Neutrophil (primary cell): ENCODE measurements at regions not wholly inside any gene's neighbourhood (a gene's known extent, or its start where the extent isn't known, plus 50 kb on each side); places are given as distances from the start of the nearest gene placed in this dataset.

Experiments used
- H3K27ac ChIP-seq: fragments of 200-600 bp; sonication (generic); 2 replicates; pipeline ENCODE4 v1.5.1; 2016; ENCODE audit warnings: mild to moderate bottlenecking, moderate library complexity
- H3K27me3 ChIP-seq: fragments of 200-600 bp; sonication (generic); 2 replicates; pipeline ENCODE4 v1.6.0; 2016; ENCODE audit warnings: mild to moderate bottlenecking
- H3K36me3 ChIP-seq: fragments of 200-600 bp; sonication (generic); 2 replicates; pipeline ENCODE4 v1.5.1; 2017
- H3K4me1 ChIP-seq, 2 experiments: fragments of 200-600 bp in 1 of 2; sonication (generic) in 1 of 2; 1 replicate in 1 of 2; 2 replicates in 1 of 2; pipeline versions ENCODE4 v1.5.1 to v1.6.1; 2013 to 2016; ENCODE audit warnings: low read depth in 1 of 2, low read length in 1 of 2, mild to moderate bottlenecking in 1 of 2, moderate library complexity in 1 of 2; ENCODE audit not compliant: control insufficient read depth in 1 of 2, insufficient read depth in 1 of 2
- H3K4me3 ChIP-seq, 2 experiments: fragments of 200-600 bp in 1 of 2; sonication (generic) in 1 of 2; 1 replicate in 1 of 2; 2 replicates in 1 of 2; pipeline ENCODE4 v1.5.1; 2013 to 2016; ENCODE audit warnings: low read depth in 1 of 2, low read length in 1 of 2, mild to moderate bottlenecking in 1 of 2, moderate library complexity in 1 of 2
- H3K9me3 ChIP-seq: fragments of 200-600 bp; sonication (generic); 2 replicates; pipeline ENCODE4 v1.5.1; 2016
- TF ChIP-seq, protein P1 (sequence below): fragments of 200-600 bp; sonication (generic); IDR thresholded peaks from 2 replicates; pipeline ENCODE4 v1.5.1; 2016; ENCODE audit warnings: antibody characterized with exemption

DNA sequence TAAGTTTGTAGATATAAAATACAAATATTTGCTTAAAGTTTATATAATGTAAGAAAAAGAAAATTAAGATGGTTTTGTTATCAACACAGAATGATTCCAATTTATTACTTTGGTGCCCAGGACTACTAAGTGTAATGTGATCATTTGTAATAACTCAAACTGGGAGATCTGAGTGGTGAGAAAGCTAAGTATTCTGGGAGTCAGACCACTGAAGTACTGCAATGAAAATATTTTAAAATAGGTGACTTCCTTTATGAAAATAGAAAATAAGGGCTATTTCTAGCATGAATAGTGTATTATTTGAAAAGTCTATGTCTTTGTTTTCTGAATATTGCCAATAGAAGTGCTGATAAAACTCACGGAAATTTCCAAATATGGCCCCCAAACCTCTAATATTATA, 305.6 kb upstream of the MAN1A1 start:
- H3K27me3 ChIP-seq: no peaks in the 10 kb centered on the region

GRCh38 chr6:119653329-119653728, 303.8 kb upstream of the MAN1A1 start:
- no peak overlapping the region for H3K4me3 ChIP-seq
- TF ChIP-seq, protein P1, sequence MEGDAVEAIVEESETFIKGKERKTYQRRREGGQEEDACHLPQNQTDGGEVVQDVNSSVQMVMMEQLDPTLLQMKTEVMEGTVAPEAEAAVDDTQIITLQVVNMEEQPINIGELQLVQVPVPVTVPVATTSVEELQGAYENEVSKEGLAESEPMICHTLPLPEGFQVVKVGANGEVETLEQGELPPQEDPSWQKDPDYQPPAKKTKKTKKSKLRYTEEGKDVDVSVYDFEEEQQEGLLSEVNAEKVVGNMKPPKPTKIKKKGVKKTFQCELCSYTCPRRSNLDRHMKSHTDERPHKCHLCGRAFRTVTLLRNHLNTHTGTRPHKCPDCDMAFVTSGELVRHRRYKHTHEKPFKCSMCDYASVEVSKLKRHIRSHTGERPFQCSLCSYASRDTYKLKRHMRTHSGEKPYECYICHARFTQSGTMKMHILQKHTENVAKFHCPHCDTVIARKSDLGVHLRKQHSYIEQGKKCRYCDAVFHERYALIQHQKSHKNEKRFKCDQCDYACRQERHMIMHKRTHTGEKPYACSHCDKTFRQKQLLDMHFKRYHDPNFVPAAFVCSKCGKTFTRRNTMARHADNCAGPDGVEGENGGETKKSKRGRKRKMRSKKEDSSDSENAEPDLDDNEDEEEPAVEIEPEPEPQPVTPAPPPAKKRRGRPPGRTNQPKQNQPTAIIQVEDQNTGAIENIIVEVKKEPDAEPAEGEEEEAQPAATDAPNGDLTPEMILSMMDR: no peak
- H3K36me3 ChIP-seq: no peaks in the 10 kb centered on the region
- no peaks in the 10 kb centered on the region for H3K27me3 ChIP-seq
- no peak overlapping the region for H3K27ac ChIP-seq
- H3K9me3 ChIP-seq: no peaks in the 10 kb centered on the region
- no peaks in the 10 kb centered on the region for H3K4me1 ChIP-seq

More for the DNA sequence above, 305.6 kb upstream of the MAN1A1 start:
- H3K9me3 ChIP-seq: no peaks in the 10 kb centered on the region
- no peaks in the 10 kb centered on the region for H3K4me1 ChIP-seq
- TF ChIP-seq, protein P1: no peak
- H3K4me3 ChIP-seq: no peak overlapping the region
- H3K36me3 ChIP-seq: no peaks in the 10 kb centered on the region
- H3K27ac ChIP-seq: no peak overlapping the region

GRCh38 chr6:119649531-119649930, 300.0 kb upstream of the MAN1A1 start:
- Histone ChIP-seq H3K4me1 (no peaks in the 10 kb centered on the region), H3K36me3 (no peaks in the 10 kb centered on the region), H3K9me3 (no peaks in the 10 kb centered on the region), H3K27me3 (no peaks in the 10 kb centered on the region), H3K27ac (no peak overlapping the region), H3K4me3 (no peak overlapping the region)
- TF ChIP-seq, protein P1: no peak

DNA sequence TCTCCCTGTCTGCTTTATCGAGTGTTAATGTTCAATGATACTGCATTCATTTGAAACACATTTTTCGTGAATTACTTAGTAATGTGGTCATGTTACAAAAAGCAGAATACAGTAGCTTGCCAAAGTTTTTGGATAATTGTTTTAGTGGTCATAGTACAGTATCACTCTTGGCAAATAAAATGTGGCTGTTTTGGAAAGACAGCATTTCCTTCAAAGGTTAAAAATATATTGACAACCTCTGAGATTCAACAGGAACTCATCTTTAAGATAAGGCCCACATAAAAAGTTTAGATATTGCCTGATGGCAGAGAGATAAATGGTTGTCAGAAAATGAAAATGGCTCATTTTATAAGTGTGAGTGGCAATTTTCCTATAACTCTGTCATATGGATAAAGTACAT, 297.7 kb upstream of the MAN1A1 start:
- TF ChIP-seq, protein P1: no peak
- no peaks in the 10 kb centered on the region for H3K27me3 ChIP-seq
- H3K4me3 ChIP-seq: no peak overlapping the region
- H3K9me3 ChIP-seq: no peaks in the 10 kb centered on the region
- H3K36me3 ChIP-seq: no peaks in the 10 kb centered on the region
- H3K27ac ChIP-seq: no peak overlapping the region
- peaks cover 6 to 7% of the 10 kb centered on the region in 2 experiments for H3K4me1 ChIP-seq

DNA sequence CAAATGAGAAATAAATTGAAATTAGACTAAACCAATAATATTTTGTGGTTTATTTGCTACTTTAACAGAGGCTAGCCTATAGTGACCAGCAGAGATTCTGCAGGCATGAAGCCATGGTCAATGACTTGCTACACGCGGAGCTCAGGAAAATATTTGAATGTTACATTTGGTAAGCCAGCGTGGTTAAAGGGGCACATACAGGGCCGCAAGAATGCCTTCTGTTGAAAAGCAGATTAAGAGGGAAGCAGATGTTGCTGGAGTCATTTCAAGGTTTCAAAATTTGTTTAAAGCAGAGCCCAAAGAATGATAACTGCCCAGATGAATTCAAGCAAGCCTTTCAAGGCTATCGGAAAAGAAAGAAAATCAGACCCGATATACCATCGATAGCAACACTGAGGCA, 294.3 kb upstream of the MAN1A1 start:
- TF ChIP-seq, protein P1: no peak
- Histone ChIP-seq H3K27me3 (no peaks in the 10 kb centered on the region), H3K9me3 (no peaks in the 10 kb centered on the region)

DNA sequence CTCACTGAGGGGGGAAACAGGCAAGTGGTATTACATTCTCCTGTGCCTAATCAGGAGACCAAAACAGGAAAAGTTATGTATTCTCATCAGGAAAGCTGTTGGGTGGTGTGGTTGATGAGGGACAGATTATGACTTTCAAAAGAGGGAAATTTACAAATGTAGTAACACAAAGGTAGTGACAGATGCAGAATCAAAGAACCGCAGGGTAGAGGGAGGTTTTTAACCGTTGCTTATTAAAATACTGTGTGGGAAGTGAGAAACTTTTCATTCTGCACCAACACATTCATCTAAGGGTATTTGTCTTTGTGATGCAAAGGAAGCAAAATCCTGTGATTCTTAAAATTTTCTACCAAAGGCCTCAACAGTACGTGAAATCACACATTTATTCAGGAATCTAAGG, 288.2 kb upstream of the MAN1A1 start:
- TF ChIP-seq, protein P1: no peak
- no peak overlapping the region for H3K27ac ChIP-seq
- H3K4me1 ChIP-seq: peaks cover 0 to 12% of the 10 kb centered on the region in 2 experiments
- no peaks in the 10 kb centered on the region for H3K27me3 ChIP-seq
- no peak overlapping the region for H3K4me3 ChIP-seq
- no peaks in the 10 kb centered on the region for H3K36me3 ChIP-seq
- no peaks in the 10 kb centered on the region for H3K9me3 ChIP-seq

More for the DNA sequence above, 294.3 kb upstream of the MAN1A1 start:
- Histone ChIP-seq H3K4me1 (peaks cover 6 to 7% of the 10 kb centered on the region in 2 experiments), H3K4me3 (no peak overlapping the region), H3K27ac (no peak overlapping the region), H3K36me3 (no peaks in the 10 kb centered on the region)
